ENCODE measurements at regions not wholly inside any gene's neighbourhood (a gene's known extent, or its start where the extent isn't known, plus 50 kb on each side); places are given as distances from the start of the nearest gene placed in this dataset.

- DNase-seq = no peak
Observed at GRCh38 chr3:102124704-102125103, 275.4 kb downstream of the NFKBIZ start.

- DNase-seq = no peak
Observed at GRCh38 chr3:102125197-102125993, 276.1 kb downstream of the NFKBIZ start.

GRCh38 chr3:102125994-102126368 lies 276.7 kb downstream of the NFKBIZ start:
- no peak for DNase-seq

- DNase-seq = no peak
Observed at GRCh38 chr3:102129760-102130608, 280.7 kb downstream of the NFKBIZ start.

GRCh38 chr3:102132370-102132769 lies 283.1 kb downstream of the NFKBIZ start:
- no peak for DNase-seq

- DNase-seq = no peak
Observed at GRCh38 chr3:102133376-102133775, 284.1 kb downstream of the NFKBIZ start.

- DNase-seq = no peak
Observed at GRCh38 chr3:102135316-102135715, 286.0 kb downstream of the NFKBIZ start.

GRCh38 chr3:102136183-102136582 lies 286.9 kb downstream of the NFKBIZ start:
- DNase-seq = no peak

- no peak for DNase-seq
Observed at GRCh38 chr3:102140116-102140515, 290.8 kb downstream of the NFKBIZ start.

GRCh38 chr3:102141096-102141927 lies 292.0 kb downstream of the NFKBIZ start:
- no peak for DNase-seq

GRCh38 chr3:102141928-102142239 lies 292.6 kb downstream of the NFKBIZ start:
- DNase-seq = no peak

- no peak for DNase-seq
Observed at GRCh38 chr3:102142379-102143060, 292.3 kb upstream of the ZPLD1 start.

GRCh38 chr3:102143536-102143935 lies 291.3 kb upstream of the ZPLD1 start:
- DNase-seq = no peak

- DNase-seq = no peak
Observed at GRCh38 chr3:102144063-102144462, 290.8 kb upstream of the ZPLD1 start.

GRCh38 chr3:102148598-102149337 lies 286.0 kb upstream of the ZPLD1 start:
- no peak for DNase-seq

GRCh38 chr3:102151935-102152334 lies 282.9 kb upstream of the ZPLD1 start:
- DNase-seq = no peak

- no peak for DNase-seq
Observed at GRCh38 chr3:102156426-102156825, 278.4 kb upstream of the ZPLD1 start.

- DNase-seq = no peak
Observed at GRCh38 chr3:102158080-102158740, 276.6 kb upstream of the ZPLD1 start.

- no peak for DNase-seq
Observed at GRCh38 chr3:102159810-102160451, 274.9 kb upstream of the ZPLD1 start.

- no peak for DNase-seq
Observed at GRCh38 chr3:102161384-102162006, 273.3 kb upstream of the ZPLD1 start.

- DNase-seq = no peak
Observed at GRCh38 chr3:102162251-102162650, 272.6 kb upstream of the ZPLD1 start.
